ENCODE measurements at regions not wholly inside any gene's neighbourhood (a gene's known extent, or its start where the extent isn't known, plus 50 kb on each side); places are given as distances from the start of the nearest gene placed in this dataset.

DNA sequence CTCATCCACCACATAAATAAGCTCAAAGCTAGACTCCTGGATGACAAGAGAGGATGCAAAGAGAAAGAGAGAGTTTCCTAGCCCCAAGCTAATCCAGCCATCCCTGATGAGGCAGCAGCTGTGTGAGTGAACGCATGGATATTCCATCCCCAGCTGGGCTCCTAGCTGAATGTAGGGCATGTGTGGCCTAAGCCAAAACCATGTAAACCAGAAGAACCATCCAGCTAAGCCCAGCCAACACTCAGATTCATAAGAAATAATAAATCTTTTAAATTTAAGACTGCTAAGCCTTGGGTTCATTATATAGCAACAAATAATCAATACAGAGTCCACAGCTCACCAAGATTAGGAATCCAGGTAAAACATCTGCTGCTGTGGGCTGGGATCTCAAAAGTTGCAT is 94.3 kb downstream of the TNFAIP2 start:
- Histone ChIP-seq H3K4me3 (no peak overlapping the region), H3K9me3 (replicated peaks) (peaks cover 7% of the 10 kb centered on the region), H3K27me3 (ENCODE audit: low read depth) (peaks cover 48% of the 10 kb centered on the region), H3K4me1 (peaks cover 11% of the 10 kb centered on the region), H3K27ac (replicated peaks) (no peak overlapping the region), H3K36me3 (no peaks in the 10 kb centered on the region)
- no peak for DNase-seq
- intact Hi-C loops (cut with micrococcal nuclease): no loop called here
- TF ChIP-seq, protein P1, sequence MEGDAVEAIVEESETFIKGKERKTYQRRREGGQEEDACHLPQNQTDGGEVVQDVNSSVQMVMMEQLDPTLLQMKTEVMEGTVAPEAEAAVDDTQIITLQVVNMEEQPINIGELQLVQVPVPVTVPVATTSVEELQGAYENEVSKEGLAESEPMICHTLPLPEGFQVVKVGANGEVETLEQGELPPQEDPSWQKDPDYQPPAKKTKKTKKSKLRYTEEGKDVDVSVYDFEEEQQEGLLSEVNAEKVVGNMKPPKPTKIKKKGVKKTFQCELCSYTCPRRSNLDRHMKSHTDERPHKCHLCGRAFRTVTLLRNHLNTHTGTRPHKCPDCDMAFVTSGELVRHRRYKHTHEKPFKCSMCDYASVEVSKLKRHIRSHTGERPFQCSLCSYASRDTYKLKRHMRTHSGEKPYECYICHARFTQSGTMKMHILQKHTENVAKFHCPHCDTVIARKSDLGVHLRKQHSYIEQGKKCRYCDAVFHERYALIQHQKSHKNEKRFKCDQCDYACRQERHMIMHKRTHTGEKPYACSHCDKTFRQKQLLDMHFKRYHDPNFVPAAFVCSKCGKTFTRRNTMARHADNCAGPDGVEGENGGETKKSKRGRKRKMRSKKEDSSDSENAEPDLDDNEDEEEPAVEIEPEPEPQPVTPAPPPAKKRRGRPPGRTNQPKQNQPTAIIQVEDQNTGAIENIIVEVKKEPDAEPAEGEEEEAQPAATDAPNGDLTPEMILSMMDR (IDR thresholded peaks at IDR 0.05; ENCODE audit: borderline replicate concordance): no peak

DNA sequence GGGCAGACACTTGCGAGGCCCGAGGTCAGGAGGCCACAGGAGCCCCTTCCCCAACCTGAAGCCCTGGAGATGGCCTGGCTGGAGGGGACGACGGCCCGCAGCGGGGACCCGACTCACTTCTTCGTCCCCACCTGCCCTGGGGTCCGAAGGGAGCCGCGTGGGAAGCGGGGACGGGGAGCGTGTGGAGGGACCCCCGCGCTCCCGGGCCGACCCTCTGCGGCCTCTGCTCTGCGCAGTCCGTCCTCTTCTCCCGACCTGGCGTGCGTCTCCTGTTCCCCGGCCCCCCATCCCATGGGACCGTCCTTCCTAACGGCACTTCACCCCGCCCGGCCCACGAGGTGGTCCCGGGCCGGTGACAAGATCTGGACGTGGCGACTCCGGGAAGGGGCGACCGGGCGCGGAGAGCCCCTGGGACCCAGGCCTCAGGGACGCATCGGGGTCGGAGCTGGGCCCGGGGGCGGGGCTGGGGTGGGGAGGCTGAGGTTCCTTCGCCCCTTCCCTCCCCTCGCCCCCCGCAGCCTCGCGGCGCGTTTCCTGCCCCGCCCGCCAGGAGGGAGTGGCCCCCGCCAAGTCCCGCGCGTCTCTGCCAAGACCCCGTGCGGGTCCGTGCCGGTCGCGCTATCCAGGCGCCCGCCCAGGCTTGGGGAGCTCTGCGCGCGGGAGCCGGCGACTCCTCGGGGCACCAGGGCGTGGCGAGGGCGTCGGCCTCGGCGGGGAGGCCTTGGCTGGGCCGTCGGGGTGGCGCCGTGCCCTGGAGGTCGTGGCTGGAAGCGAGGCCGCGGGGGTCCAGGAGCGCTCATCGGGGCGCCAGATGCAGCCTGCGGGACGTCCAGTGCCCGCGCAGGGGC is 97.1 kb downstream of the TNFAIP2 start:
- DNase-seq: no peak
- Histone ChIP-seq H3K36me3 (no peaks in the 10 kb centered on the region), H3K27ac (replicated peaks) (no peak overlapping the region), H3K27me3 (ENCODE audit: low read depth) (peaks cover 67% of the 10 kb centered on the region), H3K4me1 (peaks cover 11% of the 10 kb centered on the region), H3K4me3 (peak overlapping the region; percentile 61), H3K9me3 (replicated peaks) (peaks cover 7% of the 10 kb centered on the region)
- intact Hi-C loops (cut with micrococcal nuclease): no loop called here
- TF ChIP-seq, protein P1 (IDR thresholded peaks at IDR 0.05; ENCODE audit: borderline replicate concordance): no peak

DNA sequence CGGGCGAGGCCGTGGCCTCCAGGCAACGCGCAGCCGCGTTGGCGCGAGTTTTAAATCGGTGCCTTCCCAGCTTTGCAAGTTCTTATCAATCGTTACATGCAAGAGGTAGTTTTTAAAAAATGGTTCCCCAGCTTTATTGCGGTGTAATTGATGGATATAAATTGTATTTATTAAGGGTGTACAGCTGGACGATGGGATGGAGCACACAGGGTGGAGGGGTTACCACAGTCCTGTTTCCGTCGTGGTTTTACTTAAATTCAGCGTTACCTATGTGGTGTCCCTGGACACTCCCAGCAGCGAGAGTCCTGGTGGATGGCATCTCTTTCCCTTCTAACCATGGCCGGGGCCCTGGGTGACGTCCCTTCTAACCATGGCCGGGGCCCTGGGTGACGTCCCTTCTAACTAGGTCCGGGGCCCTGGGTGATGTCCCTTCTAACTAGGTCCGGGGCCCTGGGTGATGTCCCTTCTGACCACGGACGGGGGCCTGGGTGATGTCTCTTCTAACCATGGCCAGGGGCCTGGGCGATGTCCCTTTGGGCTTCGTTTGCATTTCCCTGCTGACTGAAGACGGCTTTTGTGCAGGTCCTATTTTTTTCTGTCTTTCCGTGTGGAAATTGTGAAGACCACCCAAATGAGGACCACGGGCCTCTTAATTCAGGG is 97.9 kb downstream of the TNFAIP2 start:
- peak overlapping the region; percentile 61 for H3K4me3 ChIP-seq
- intact Hi-C loops (cut with micrococcal nuclease): no loop called here
- H3K36me3 ChIP-seq: no peaks in the 10 kb centered on the region
- peaks cover 7% of the 10 kb centered on the region for H3K9me3 ChIP-seq (replicated peaks)
- no peak for DNase-seq
- peaks cover 11% of the 10 kb centered on the region for H3K4me1 ChIP-seq
- TF ChIP-seq, protein P1 (IDR thresholded peaks at IDR 0.05; ENCODE audit: borderline replicate concordance): no peak
- H3K27me3 ChIP-seq (ENCODE audit: low read depth): peaks cover 67% of the 10 kb centered on the region
- no peak overlapping the region for H3K27ac ChIP-seq (replicated peaks)

DNA sequence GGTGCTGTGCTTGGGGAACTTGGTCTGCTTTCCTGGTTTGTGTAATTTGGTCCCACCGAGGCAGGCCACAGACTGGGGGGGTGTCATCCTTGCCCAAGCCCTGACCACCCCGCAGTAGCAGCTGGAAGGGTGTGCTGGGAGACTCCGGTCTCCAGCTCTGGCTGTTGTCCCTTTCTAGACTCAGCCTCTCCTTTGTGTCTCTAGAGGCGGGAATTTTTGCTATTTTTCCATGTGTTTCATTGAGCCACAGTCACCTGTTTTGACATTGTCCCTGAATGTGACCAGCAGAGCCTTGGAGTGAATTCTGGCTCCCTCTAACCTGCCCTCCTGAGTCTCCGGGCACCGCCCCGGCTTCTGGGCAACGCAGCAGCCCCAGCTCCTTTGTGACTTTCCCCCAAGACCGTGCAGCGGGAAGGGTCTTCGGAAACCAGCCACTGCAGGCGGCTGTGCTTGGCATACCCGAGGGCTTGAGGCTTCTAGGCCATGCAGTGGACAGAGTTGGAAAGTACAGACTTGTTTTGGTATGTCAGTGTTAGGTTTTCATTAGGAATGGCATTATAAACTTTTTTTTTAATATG is 98.6 kb downstream of the TNFAIP2 start:
- no peak for DNase-seq
- Histone ChIP-seq H3K4me3 (no peak overlapping the region), H3K27me3 (ENCODE audit: low read depth) (peaks cover 73% of the 10 kb centered on the region), H3K9me3 (replicated peaks) (peaks cover 7% of the 10 kb centered on the region), H3K4me1 (peaks cover 11% of the 10 kb centered on the region), H3K27ac (replicated peaks) (no peak overlapping the region), H3K36me3 (no peaks in the 10 kb centered on the region)
- intact Hi-C loops (cut with micrococcal nuclease): no loop called here
- TF ChIP-seq, protein P1 (IDR thresholded peaks at IDR 0.05; ENCODE audit: borderline replicate concordance): no peak

DNA sequence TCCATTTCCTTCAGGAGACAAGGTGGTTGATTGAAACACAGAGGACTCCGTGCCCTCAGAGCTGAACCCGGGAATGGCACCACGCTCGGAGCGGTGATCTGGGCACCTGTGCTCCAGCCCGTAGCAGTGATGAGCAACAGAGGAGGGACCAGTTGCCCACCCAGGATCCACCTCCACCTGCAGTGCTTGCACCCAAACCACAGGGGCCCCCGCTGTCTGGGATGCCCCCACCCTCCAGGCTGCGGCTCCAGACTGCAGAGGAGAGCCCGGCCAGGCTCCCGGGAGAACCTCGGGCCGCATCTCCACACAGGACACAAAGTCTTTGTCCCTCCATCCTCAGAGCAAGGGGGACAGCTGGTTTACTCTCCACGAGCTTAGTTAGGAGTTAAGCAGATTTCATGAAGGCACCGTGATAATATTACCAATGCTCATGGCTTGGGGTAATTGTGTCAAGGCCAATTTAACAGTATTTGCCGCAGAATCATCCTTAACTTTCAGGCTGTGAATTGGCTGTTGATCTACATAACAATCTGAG is 100.6 kb downstream of the TNFAIP2 start:
- intact Hi-C loops (cut with micrococcal nuclease): no loop called here
- H3K9me3 ChIP-seq (replicated peaks): no peaks in the 10 kb centered on the region
- no peak overlapping the region for H3K27ac ChIP-seq (replicated peaks)
- TF ChIP-seq, protein P1 (IDR thresholded peaks at IDR 0.05; ENCODE audit: borderline replicate concordance): no peak
- no peaks in the 10 kb centered on the region for H3K36me3 ChIP-seq
- H3K4me1 ChIP-seq: peaks cover 11% of the 10 kb centered on the region
- peaks cover 92% of the 10 kb centered on the region for H3K27me3 ChIP-seq (ENCODE audit: low read depth)
- no peak for DNase-seq
- no peak overlapping the region for H3K4me3 ChIP-seq

All from left ventricle myocardium inferior (tissue), 1 donor.